ENCODE measurements at regions not wholly inside any gene's neighbourhood (a gene's known extent, or its start where the extent isn't known, plus 50 kb on each side); places are given as distances from the start of the nearest gene placed in this dataset.

GRCh38 chr1:91076834-91077233 lies 55.0 kb upstream of the ZNF644 start:
- TF ChIP-seq DPF2 (IDR thresholded peaks at IDR 0.05), result no peak
- TF ChIP-seq BRF1 (IDR thresholded peaks at IDR 0.05; ENCODE audit: borderline replicate concordance, extremely low read depth, insufficient read length), result no peak
- TF ChIP-seq SMC3 (conservative IDR thresholded peaks at IDR 0.05; ENCODE audit: insufficient read depth, low read depth, low read length), result no peak

Measured in K562 (cell line).